ENCODE measurements at regions not wholly inside any gene's neighbourhood (a gene's known extent, or its start where the extent isn't known, plus 50 kb on each side); places are given as distances from the start of the nearest gene placed in this dataset.

DNA sequence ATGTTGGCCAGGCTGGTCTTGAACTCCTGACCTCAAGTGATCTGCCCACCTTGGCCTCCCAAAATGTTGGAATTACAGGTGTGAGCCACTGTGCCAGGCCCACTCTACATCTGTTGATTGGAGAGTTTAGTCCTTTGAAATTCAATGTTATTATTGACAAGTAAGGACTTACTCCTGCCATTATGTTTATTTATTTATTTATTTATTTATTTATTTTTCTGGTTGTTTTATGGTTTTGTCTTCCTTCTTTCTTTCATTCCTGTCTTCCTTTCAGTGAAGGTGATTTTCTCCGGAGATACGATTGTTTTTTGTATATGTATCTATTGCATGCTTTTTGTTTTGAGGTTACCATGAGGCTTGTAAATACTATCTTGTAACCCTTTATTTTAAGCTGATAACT is 602.6 kb downstream of the EPM2A start:
- DNase-seq (ENCODE audit: low read depth) = no peak
- H3K4me3 ChIP-seq (ENCODE audit: low read length) = no peak overlapping the region
- TF ChIP-seq, protein P1, sequence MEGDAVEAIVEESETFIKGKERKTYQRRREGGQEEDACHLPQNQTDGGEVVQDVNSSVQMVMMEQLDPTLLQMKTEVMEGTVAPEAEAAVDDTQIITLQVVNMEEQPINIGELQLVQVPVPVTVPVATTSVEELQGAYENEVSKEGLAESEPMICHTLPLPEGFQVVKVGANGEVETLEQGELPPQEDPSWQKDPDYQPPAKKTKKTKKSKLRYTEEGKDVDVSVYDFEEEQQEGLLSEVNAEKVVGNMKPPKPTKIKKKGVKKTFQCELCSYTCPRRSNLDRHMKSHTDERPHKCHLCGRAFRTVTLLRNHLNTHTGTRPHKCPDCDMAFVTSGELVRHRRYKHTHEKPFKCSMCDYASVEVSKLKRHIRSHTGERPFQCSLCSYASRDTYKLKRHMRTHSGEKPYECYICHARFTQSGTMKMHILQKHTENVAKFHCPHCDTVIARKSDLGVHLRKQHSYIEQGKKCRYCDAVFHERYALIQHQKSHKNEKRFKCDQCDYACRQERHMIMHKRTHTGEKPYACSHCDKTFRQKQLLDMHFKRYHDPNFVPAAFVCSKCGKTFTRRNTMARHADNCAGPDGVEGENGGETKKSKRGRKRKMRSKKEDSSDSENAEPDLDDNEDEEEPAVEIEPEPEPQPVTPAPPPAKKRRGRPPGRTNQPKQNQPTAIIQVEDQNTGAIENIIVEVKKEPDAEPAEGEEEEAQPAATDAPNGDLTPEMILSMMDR (conservative IDR thresholded peaks at IDR 0.05; ENCODE audit: low read length) = no peak

- no peak for DNase-seq (ENCODE audit: low read depth)
- TF ChIP-seq, protein P1 (conservative IDR thresholded peaks at IDR 0.05; ENCODE audit: low read length) = no peak
Observed at GRCh38 chr6:145135702-145136101, 599.6 kb downstream of the EPM2A start.

GRCh38 chr6:145137425-145137824 is 597.9 kb downstream of the EPM2A start:
- peak; percentile 48 for DNase-seq (ENCODE audit: low read depth)
- TF ChIP-seq, protein P1 (conservative IDR thresholded peaks at IDR 0.05; ENCODE audit: low read length) = peak; percentile 47
- H3K4me3 ChIP-seq (ENCODE audit: low read length) = no peak overlapping the region

More at GRCh38 chr6:145135702-145136101, 599.6 kb downstream of the EPM2A start:
- no peak overlapping the region for H3K4me3 ChIP-seq (ENCODE audit: low read length)

GRCh38 chr6:145138469-145139139 is 596.7 kb downstream of the EPM2A start:
- TF ChIP-seq, protein P1 (conservative IDR thresholded peaks at IDR 0.05; ENCODE audit: low read length) = no peak
- DNase-seq (ENCODE audit: low read depth) = no peak

DNA sequence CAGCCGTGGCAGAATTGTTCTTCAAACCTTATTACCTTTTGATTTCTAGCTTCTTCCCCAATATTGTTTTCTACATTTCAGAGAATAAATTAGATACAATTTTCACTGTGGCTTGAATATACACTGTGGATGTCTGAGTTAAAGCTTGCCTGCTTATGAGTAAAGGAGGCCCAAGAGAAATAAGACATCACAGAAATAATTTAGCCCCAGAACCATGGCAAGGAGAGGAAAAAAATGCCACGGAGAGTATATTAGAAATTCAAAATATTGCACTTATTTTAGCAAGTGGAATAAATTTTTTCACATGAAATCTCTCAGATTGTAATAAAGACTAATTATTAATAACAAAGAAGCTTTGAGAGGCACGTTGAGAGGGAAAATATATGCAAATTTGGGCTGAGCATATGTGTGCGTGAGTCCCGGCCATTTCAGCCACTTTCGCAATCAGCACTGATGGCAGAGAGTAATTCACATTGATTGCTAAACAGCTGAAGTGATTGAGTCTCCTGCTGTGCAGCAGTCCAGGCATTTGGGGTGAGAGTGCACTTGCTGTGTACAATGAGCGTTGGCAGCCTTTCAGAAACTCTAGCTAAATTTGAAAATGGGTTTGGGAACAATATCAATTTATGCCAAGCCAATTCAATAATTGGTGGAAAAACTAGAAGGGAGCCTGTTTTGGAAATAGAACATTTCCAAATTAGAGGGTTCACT is 596.0 kb downstream of the EPM2A start:
- no peak overlapping the region for H3K4me3 ChIP-seq (ENCODE audit: low read length)
- peak; percentile 59 for DNase-seq (ENCODE audit: low read depth)
- TF ChIP-seq, protein P1 (conservative IDR thresholded peaks at IDR 0.05; ENCODE audit: low read length) = no peak

More at GRCh38 chr6:145138469-145139139, 596.7 kb downstream of the EPM2A start:
- H3K4me3 ChIP-seq (ENCODE audit: low read length) = no peak overlapping the region

GRCh38 chr6:145139895-145140294 is 595.4 kb downstream of the EPM2A start:
- no peak overlapping the region for H3K4me3 ChIP-seq (ENCODE audit: low read length)
- TF ChIP-seq, protein P1 (conservative IDR thresholded peaks at IDR 0.05; ENCODE audit: low read length) = no peak
- no peak for DNase-seq (ENCODE audit: low read depth)

DNA sequence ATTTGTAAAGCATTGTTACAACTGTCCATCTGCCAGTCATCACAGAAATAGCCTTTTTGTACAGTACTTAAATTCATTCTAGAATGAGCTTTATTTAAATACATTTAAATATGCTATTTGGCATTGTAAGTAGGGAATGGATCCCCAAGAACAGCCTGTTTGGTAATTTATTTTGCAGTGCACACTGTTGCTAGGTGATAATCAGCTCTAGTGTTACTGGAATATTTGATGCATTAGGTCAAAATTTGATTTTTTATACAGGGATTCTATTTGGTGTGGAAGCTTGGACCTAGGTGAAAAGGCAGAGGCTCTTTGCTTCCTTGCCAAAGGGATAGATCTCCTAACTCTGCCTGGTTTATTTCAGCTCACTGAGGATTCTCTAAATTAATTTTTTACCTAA is 593.7 kb downstream of the EPM2A start:
- no peak overlapping the region for H3K4me3 ChIP-seq (ENCODE audit: low read length)
- TF ChIP-seq, protein P1 (conservative IDR thresholded peaks at IDR 0.05; ENCODE audit: low read length) = no peak
- no peak for DNase-seq (ENCODE audit: low read depth)

All from AG10803 (cell line).